ENCODE measurements at regions not wholly inside any gene's neighbourhood (a gene's known extent, or its start where the extent isn't known, plus 50 kb on each side); places are given as distances from the start of the nearest gene placed in this dataset.

GRCh38 chr18:22494771-22495170, 77.1 kb upstream of the CTAGE1 start:
- peak overlapping the region in 2 of 5 donors; percentile 19 to 57 for H3K27ac ChIP-seq
- TF ChIP-seq POLR2A (IDR thresholded peaks at IDR 0.05): no peak
- TF ChIP-seq CTCF (IDR thresholded peaks at IDR 0.05): no peak
- H3K36me3 ChIP-seq (replicated peaks in 1 of 2): no peaks in the 10 kb centered on the region
- no peaks in the 10 kb centered on the region for H3K27me3 ChIP-seq
- 67 to 77% (median 74%) methylated on average over 2 of the region's 2 CpGs for WGBS, 4 donors
- H3K4me1 ChIP-seq (replicated peaks in 1 of 2): peaks cover 0 to 8% of the 10 kb centered on the region in 2 donors
- intact Hi-C loops (cut with DNase I): loop anchor here in 1 of 2 donors (10.0 kb wide), 1 partner anchor 60 kb away; no protein-coding TSS in a partner anchor
- H3K4me3 ChIP-seq: no peak overlapping the region
- DNase-seq: no peak
- H3K9me3 ChIP-seq (replicated peaks in 1 of 3): no peaks in the 10 kb centered on the region

- intact Hi-C loops (cut with DNase I): loop anchor here in 1 of 2 donors (10.0 kb wide), 1 partner anchor 55 kb away; no protein-coding TSS in a partner anchor
- TF ChIP-seq CTCF (IDR thresholded peaks at IDR 0.05) (no peak), POLR2A (IDR thresholded peaks at IDR 0.05) (no peak)
- H3K4me3 ChIP-seq: no peak overlapping the region
- DNase-seq: no peak
- H3K27ac ChIP-seq: no peak overlapping the region
- no peaks in the 10 kb centered on the region for H3K27me3 ChIP-seq
- H3K36me3 ChIP-seq (replicated peaks in 1 of 2): no peaks in the 10 kb centered on the region
- H3K9me3 ChIP-seq (replicated peaks in 1 of 3): no peaks in the 10 kb centered on the region
- H3K4me1 ChIP-seq (replicated peaks in 1 of 2): no peaks in the 10 kb centered on the region
Observed at GRCh38 chr18:22499421-22499820, 81.7 kb upstream of the CTAGE1 start.

GRCh38 chr18:22503803-22504202, 86.1 kb upstream of the CTAGE1 start:
- 79 to 84% (median 82%) methylated on average over 3 of the region's 3 CpGs for WGBS, 4 donors

GRCh38 chr18:22504251-22505030, 86.7 kb upstream of the CTAGE1 start:
- TF ChIP-seq CTCF (IDR thresholded peaks at IDR 0.05): no peak
- no peak for TF ChIP-seq POLR2A (IDR thresholded peaks at IDR 0.05)
- Histone ChIP-seq H3K27me3 (no peaks in the 10 kb centered on the region), H3K4me3 (no peak overlapping the region), H3K36me3 (replicated peaks in 1 of 2) (no peaks in the 10 kb centered on the region), H3K4me1 (replicated peaks in 1 of 2) (peaks cover 0 to 10% of the 10 kb centered on the region in 2 donors), H3K27ac (peak overlapping the region in 3 of 5 donors; percentile 29 to 77 (median 34)), H3K9me3 (replicated peaks in 1 of 3) (no peaks in the 10 kb centered on the region)
- 79 to 88% (median 84%) methylated on average over 2 of the region's 2 CpGs for WGBS, 4 donors
- no peak for DNase-seq
- intact Hi-C loops (cut with DNase I): no loop called here

More at GRCh38 chr18:22503803-22504202, 86.1 kb upstream of the CTAGE1 start:
- DNase-seq: peak in 2 of 7 donors; percentile 19 to 29
- H3K36me3 ChIP-seq (replicated peaks in 1 of 2): no peaks in the 10 kb centered on the region
- H3K27me3 ChIP-seq: no peaks in the 10 kb centered on the region
- peak overlapping the region in 2 of 5 donors; percentile 29 to 77 for H3K27ac ChIP-seq
- no peaks in the 10 kb centered on the region for H3K9me3 ChIP-seq (replicated peaks in 1 of 3)
- TF ChIP-seq CTCF (IDR thresholded peaks at IDR 0.05): no peak
- no peak for TF ChIP-seq POLR2A (IDR thresholded peaks at IDR 0.05)
- no peak overlapping the region for H3K4me3 ChIP-seq
- peaks cover 0 to 10% of the 10 kb centered on the region in 2 donors for H3K4me1 ChIP-seq (replicated peaks in 1 of 2)
- intact Hi-C loops (cut with DNase I): no loop called here

All from adrenal gland (tissue), 9 donors.